AG04450 (cell line): ENCODE measurements at regions not wholly inside any gene's neighbourhood (a gene's known extent, or its start where the extent isn't known, plus 50 kb on each side); places are given as distances from the start of the nearest gene placed in this dataset.

Experiments
- CTCF ChIA-PET: fragments of 300-600, 350-600 bp; formaldehyde crosslinking; extraction: SDS; loops from one replicate; lab custom pipeline; 2022; ENCODE audit warnings: antibody characterized with exemption, inconsistent platforms; lab: Charles Lee
- POLR2A ChIA-PET: fragments of 350-600 bp; formaldehyde crosslinking; extraction: SDS; loops from one replicate; lab custom pipeline; 2021; ENCODE audit warnings: antibody characterized with exemption, inconsistent platforms; lab: Yijun Ruan, JAX
- DNase-seq: peaks from one replicate; pipeline ENCODE4 v3.0.0-alpha.2; 2011; ENCODE audit warnings: low read depth, low spot score
- H3K27ac ChIP-seq: one replicate; pipeline ENCODE4 v1.5.1; 2012; ENCODE audit warnings: low read depth, low read length, control low read depth
- H3K27me3 ChIP-seq: one replicate; pipeline ENCODE4 v1.6.0; 2012; ENCODE audit warnings: low read length; ENCODE audit not compliant: control insufficient read depth, insufficient read depth
- H3K4me3 ChIP-seq: 2 replicates; pipeline ENCODE4 v1.5.1; 2011; ENCODE audit warnings: mild to moderate bottlenecking, low read depth, low read length, control low read depth
- H3K9me3 ChIP-seq: 2 replicates; pipeline ENCODE4 v1.5.1; 2012; ENCODE audit warnings: low read length; ENCODE audit not compliant: control insufficient read depth, insufficient read depth
- TF ChIP-seq, protein P1 (sequence below): IDR thresholded peaks from 2 replicates; pipeline ENCODE4 v1.5.1; 2011; ENCODE audit warnings: low read depth, low read length, control low read depth, inconsistent platforms

DNA sequence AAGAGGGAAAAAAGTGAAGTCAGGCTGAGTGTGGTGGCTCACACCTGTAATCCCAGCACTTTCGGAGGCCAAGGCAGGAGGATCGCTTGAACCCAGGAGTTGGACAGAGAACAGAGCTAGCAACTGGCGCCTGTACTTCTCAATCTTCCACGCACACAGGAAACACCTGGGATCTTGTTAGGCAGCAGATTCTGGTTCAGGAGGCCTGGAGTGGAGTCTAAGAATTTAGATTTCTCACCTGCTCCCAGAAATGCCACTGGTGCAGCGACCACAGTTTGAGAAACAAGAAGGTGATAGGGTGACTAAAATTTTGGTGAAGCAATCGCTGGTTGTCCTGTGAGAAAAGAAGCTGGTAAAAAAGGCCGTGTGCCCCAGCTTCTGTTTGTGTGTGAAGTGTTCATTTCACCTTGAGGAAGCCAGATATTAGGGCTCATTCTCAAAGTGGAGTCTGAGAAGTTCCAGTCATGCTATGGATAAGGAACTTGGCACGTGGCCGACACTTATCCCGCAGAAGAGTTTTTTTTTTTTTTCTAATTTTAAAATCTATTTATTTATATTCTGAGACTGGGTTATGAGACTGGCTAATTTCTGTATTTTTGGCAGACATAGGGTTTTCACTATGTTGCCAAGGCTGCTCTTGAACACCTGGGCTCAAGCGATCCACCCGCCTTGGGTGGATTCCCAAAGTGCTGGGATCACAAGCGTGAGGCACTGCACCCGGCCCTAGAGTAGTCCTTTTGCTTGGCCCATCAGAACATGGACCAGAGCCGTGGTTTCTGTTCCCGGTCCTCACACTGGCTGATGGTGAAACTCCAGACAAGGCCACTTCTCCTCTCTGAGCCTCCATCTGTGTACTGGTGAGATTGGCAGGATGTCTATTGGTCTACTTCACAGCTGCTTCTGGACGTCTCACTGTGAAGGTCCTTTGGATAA is 324.6 kb upstream of the PROK2 start:
- TF ChIP-seq, protein P1, sequence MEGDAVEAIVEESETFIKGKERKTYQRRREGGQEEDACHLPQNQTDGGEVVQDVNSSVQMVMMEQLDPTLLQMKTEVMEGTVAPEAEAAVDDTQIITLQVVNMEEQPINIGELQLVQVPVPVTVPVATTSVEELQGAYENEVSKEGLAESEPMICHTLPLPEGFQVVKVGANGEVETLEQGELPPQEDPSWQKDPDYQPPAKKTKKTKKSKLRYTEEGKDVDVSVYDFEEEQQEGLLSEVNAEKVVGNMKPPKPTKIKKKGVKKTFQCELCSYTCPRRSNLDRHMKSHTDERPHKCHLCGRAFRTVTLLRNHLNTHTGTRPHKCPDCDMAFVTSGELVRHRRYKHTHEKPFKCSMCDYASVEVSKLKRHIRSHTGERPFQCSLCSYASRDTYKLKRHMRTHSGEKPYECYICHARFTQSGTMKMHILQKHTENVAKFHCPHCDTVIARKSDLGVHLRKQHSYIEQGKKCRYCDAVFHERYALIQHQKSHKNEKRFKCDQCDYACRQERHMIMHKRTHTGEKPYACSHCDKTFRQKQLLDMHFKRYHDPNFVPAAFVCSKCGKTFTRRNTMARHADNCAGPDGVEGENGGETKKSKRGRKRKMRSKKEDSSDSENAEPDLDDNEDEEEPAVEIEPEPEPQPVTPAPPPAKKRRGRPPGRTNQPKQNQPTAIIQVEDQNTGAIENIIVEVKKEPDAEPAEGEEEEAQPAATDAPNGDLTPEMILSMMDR, result no peak
- Histone ChIP-seq H3K9me3 (no peaks in the 10 kb centered on the region), H3K27me3 (peaks cover 19% of the 10 kb centered on the region), H3K27ac (no peak overlapping the region), H3K4me3 (no peak overlapping the region)
- ChIA-PET POLR2A (no interaction called here), CTCF (no interaction called here)
- DNase-seq, result no peak

DNA sequence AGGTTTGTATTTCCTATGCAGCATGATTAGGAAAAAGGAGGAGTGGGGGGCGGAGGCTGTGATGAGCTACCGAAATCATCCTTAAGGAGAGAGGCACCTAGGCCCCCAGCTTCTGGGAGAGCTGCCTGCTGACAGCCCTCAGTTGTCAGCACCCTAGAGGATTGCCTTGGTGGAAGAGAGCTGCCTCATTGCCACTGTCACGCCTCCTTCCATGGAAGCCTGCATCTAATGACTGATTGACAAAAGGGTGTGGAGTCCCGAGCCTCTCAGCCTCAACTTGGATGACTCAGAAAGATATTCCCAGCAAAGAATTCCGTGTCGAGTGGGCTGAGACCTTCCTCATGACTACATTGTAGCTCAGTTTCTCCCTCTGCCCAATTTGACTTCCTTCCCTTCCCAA is 320.4 kb upstream of the PROK2 start:
- POLR2A ChIA-PET, result no interaction called here
- Histone ChIP-seq H3K9me3 (no peaks in the 10 kb centered on the region), H3K27me3 (peaks cover 26% of the 10 kb centered on the region), H3K4me3 (no peak overlapping the region), H3K27ac (no peak overlapping the region)
- TF ChIP-seq, protein P1, result no peak
- DNase-seq, result no peak
- CTCF ChIA-PET, result interaction anchor here (1.4 kb wide), 1 partner anchor 713 kb away, joined by 3 read pairs; no protein-coding TSS in a partner anchor

GRCh38 chr3:72102112-72102616 is 317.2 kb upstream of the PROK2 start:
- DNase-seq, result no peak
- H3K27ac ChIP-seq, result no peak overlapping the region
- H3K4me3 ChIP-seq, result no peak overlapping the region
- POLR2A ChIA-PET, result no interaction called here
- CTCF ChIA-PET, result interaction anchor here (1.3 kb wide), 1 partner anchor 717 kb away, joined by 3 read pairs; no protein-coding TSS in a partner anchor
- TF ChIP-seq, protein P1, result no peak
- H3K27me3 ChIP-seq, result peaks cover 44% of the 10 kb centered on the region
- H3K9me3 ChIP-seq, result no peaks in the 10 kb centered on the region; the same call in 1 of the 2 replicates

GRCh38 chr3:72101494-72101893 is 316.5 kb upstream of the PROK2 start:
- TF ChIP-seq, protein P1, result no peak
- Histone ChIP-seq H3K4me3 (no peak overlapping the region), H3K27ac (no peak overlapping the region), H3K9me3 (no peaks in the 10 kb centered on the region; the same call in 1 of the 2 replicates), H3K27me3 (peaks cover 44% of the 10 kb centered on the region)
- ChIA-PET POLR2A (no interaction called here), CTCF (interaction anchor here (1.3 kb wide), 1 partner anchor 717 kb away, joined by 3 read pairs; no protein-coding TSS in a partner anchor)
- DNase-seq, result no peak
